ENCODE measurements at regions not wholly inside any gene's neighbourhood (a gene's known extent, or its start where the extent isn't known, plus 50 kb on each side); places are given as distances from the start of the nearest gene placed in this dataset.

DNA sequence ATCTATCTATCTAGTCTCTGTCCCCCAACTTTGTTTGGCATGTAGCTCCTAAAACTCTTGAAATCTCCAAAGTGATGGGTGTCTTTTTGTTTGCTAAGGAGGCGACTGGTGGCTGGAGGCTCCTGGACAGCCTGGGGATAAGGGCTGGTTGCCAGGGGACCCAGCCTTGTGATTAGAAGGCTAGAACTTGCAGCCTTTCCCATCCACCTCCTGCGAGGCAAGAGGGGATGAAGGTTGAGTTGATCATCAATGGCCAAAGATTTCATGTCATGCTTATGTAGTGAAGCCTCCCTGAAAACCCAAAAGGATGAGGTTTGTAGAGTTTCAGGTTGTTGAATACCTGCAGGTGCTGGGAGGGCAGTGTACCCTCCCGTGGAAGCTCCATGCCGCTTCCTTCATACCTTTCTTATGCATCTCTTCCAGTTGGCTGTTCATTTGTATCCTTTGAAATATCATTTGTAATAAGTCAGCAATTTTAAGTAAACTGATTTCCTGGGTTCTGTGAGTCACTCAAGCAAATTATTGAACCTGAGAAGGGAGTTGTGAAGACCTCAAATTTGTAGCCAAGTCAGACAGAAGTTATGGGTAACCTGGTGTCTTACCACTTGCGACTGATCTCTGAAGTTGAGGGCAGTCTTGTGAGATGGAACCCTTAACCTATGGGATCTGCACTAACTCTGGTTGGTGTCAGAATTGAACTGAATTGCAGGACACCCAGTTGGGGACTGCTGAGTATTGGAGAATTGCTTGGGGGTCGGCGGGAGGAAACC, 202.4 kb downstream of the SEC14L1 start:
- TF ChIP-seq POLR2A (IDR thresholded peaks at IDR 0.05) (no peak), POLR2AphosphoS5 (IDR thresholded peaks at IDR 0.05) (no peak)
- TF ChIP-seq, protein P1, sequence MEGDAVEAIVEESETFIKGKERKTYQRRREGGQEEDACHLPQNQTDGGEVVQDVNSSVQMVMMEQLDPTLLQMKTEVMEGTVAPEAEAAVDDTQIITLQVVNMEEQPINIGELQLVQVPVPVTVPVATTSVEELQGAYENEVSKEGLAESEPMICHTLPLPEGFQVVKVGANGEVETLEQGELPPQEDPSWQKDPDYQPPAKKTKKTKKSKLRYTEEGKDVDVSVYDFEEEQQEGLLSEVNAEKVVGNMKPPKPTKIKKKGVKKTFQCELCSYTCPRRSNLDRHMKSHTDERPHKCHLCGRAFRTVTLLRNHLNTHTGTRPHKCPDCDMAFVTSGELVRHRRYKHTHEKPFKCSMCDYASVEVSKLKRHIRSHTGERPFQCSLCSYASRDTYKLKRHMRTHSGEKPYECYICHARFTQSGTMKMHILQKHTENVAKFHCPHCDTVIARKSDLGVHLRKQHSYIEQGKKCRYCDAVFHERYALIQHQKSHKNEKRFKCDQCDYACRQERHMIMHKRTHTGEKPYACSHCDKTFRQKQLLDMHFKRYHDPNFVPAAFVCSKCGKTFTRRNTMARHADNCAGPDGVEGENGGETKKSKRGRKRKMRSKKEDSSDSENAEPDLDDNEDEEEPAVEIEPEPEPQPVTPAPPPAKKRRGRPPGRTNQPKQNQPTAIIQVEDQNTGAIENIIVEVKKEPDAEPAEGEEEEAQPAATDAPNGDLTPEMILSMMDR (IDR thresholded peaks at IDR 0.05): no peak

Measured in breast epithelium (tissue), 3 donors.